ENCODE measurements at regions not wholly inside any gene's neighbourhood (a gene's known extent, or its start where the extent isn't known, plus 50 kb on each side); places are given as distances from the start of the nearest gene placed in this dataset.

- H3K27me3 ChIP-seq (ENCODE audit: control insufficient read depth, extremely low read depth, insufficient read depth, low read length), result no peaks in the 10 kb centered on the region
- dilution Hi-C loops (cut with MboI; ENCODE audit: extremely low pct_ligation_motif_present, low sequenced_read_pairs), result no loop called here
- H3K4me2 ChIP-seq (ENCODE audit: control insufficient read depth, extremely low read depth, insufficient read depth, low read depth, low read length), result no peak overlapping the region
- no peak overlapping the region for H3K4me3 ChIP-seq (ENCODE audit: control insufficient read depth in 2 of 3, extremely low read depth in 1 of 3, insufficient read depth in 2 of 3, low read depth in 1 of 3, low read length in 3 of 3)
- H3K9me3 ChIP-seq (ENCODE audit: control insufficient read depth, low read depth, low read length), result no peaks in the 10 kb centered on the region
- H3K79me2 ChIP-seq (ENCODE audit: control insufficient read depth, insufficient read depth, low read length), result no peaks in the 10 kb centered on the region
- no peak overlapping the region for H2AFZ ChIP-seq (ENCODE audit: control insufficient read depth, low read length)
- no peak overlapping the region for H3K27ac ChIP-seq (ENCODE audit: control insufficient read depth, insufficient read depth, low read length)
- H3K4me1 ChIP-seq (ENCODE audit: control insufficient read depth, extremely low read depth, insufficient read depth, low read length), result no peaks in the 10 kb centered on the region
- H3K36me3 ChIP-seq (ENCODE audit: control insufficient read depth in 2 of 2, extremely low read depth in 1 of 2, insufficient read depth in 2 of 2, low read length in 2 of 2), result no peaks in the 10 kb centered on the region
- no peak overlapping the region for H3K9ac ChIP-seq (ENCODE audit: control insufficient read depth, extremely low read depth, insufficient read depth, low read length)
- no peaks in the 10 kb centered on the region for H3K9me1 ChIP-seq (ENCODE audit: control insufficient read depth, extremely low read depth, insufficient read depth, low read length)
- no peak for TF ChIP-seq EZH2 (IDR thresholded peaks at IDR 0.05; ENCODE audit: low read length)
- TF ChIP-seq CTCF (optimal IDR thresholded peaks at IDR 0.05 in 1 of 3, IDR thresholded peaks at IDR 0.05 in 1 of 3, conservative IDR thresholded peaks at IDR 0.05 in 1 of 3; ENCODE audit: extremely low read depth in 1 of 3, insufficient read depth in 2 of 3, low read length in 3 of 3), result no peak
- DNase-seq (ENCODE audit: low read depth, low spot score) (no peak), FAIRE-seq (no peak)
- no peaks in the 10 kb centered on the region for H4K20me1 ChIP-seq (ENCODE audit: control insufficient read depth, extremely low read depth, insufficient read depth, low read length)
These were observed 108.3 kb upstream of the UBE2E1 start for GRCh38 chr3:23697416-23697815.

GRCh38 chr3:23698652-23699313 is 107.0 kb upstream of the UBE2E1 start:
- Histone ChIP-seq H3K9me1 (ENCODE audit: control insufficient read depth, extremely low read depth, insufficient read depth, low read length) (no peaks in the 10 kb centered on the region), H4K20me1 (ENCODE audit: control insufficient read depth, extremely low read depth, insufficient read depth, low read length) (no peaks in the 10 kb centered on the region), H2AFZ (ENCODE audit: control insufficient read depth, low read length) (no peak overlapping the region), H3K9ac (ENCODE audit: control insufficient read depth, extremely low read depth, insufficient read depth, low read length) (no peak overlapping the region), H3K79me2 (ENCODE audit: control insufficient read depth, insufficient read depth, low read length) (no peaks in the 10 kb centered on the region), H3K27me3 (ENCODE audit: control insufficient read depth, extremely low read depth, insufficient read depth, low read length) (no peaks in the 10 kb centered on the region), H3K36me3 (ENCODE audit: control insufficient read depth in 2 of 2, extremely low read depth in 1 of 2, insufficient read depth in 2 of 2, low read length in 2 of 2) (no peaks in the 10 kb centered on the region), H3K4me3 (ENCODE audit: control insufficient read depth in 2 of 3, extremely low read depth in 1 of 3, insufficient read depth in 2 of 3, low read depth in 1 of 3, low read length in 3 of 3) (no peak overlapping the region), H3K9me3 (ENCODE audit: control insufficient read depth, low read depth, low read length) (no peaks in the 10 kb centered on the region), H3K4me1 (ENCODE audit: control insufficient read depth, extremely low read depth, insufficient read depth, low read length) (no peaks in the 10 kb centered on the region), H3K4me2 (ENCODE audit: control insufficient read depth, extremely low read depth, insufficient read depth, low read depth, low read length) (no peak overlapping the region), H3K27ac (ENCODE audit: control insufficient read depth, insufficient read depth, low read length) (no peak overlapping the region)
- FAIRE-seq, result no peak
- peak in 2 of 3 experiments; percentile 32 to 46 for TF ChIP-seq CTCF (optimal IDR thresholded peaks at IDR 0.05 in 1 of 3, IDR thresholded peaks at IDR 0.05 in 1 of 3, conservative IDR thresholded peaks at IDR 0.05 in 1 of 3; ENCODE audit: extremely low read depth in 1 of 3, insufficient read depth in 2 of 3, low read length in 3 of 3)
- no peak for TF ChIP-seq EZH2 (IDR thresholded peaks at IDR 0.05; ENCODE audit: low read length)
- dilution Hi-C loops (cut with MboI; ENCODE audit: extremely low pct_ligation_motif_present, low sequenced_read_pairs), result no loop called here
- no peak for DNase-seq (ENCODE audit: low read depth, low spot score)

All from keratinocyte (primary cell).